ENCODE measurements at regions not wholly inside any gene's neighbourhood (a gene's known extent, or its start where the extent isn't known, plus 50 kb on each side); places are given as distances from the start of the nearest gene placed in this dataset.

DNA sequence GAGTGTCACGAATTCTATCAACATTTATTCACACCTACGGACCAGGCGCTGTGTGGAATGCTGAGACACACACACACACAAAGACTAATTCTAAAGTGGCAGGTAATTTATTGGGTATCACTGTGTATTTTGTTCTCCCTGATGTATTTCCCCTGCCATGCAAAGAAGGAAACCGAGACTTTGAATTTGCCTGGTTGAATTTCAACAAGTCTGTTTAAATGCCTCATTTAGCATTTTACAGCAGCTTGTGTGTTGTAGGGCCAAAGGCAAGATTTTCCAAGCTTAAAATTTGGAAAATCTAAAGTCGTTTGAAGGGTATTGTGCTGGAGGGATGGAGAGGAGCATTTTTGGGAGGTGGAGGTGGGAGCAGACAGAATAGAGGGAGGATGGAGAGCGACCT, 274.4 kb upstream of the ZFP64 start:
- H3K79me2 ChIP-seq (ENCODE audit: insufficient read depth, low read length), result no peaks in the 10 kb centered on the region
- no peak overlapping the region for H3K27ac ChIP-seq (ENCODE audit: low read depth, low read length)
- no peak overlapping the region for H2AFZ ChIP-seq (ENCODE audit: low read depth, low read length, poor library complexity, severe bottlenecking)
- ATAC-seq, result no peak
- peaks cover 0 to 4% of the 10 kb centered on the region in 2 experiments; a peak in 1 of 4 replicates for H3K9me3 ChIP-seq (ENCODE audit: control insufficient read depth in 1 of 2, insufficient read depth in 1 of 2, low read depth in 1 of 2, low read length in 2 of 2)
- intact Hi-C loops (cut with micrococcal nuclease), result no loop called here
- CTCF ChIA-PET, result no interaction called here
- H3K9ac ChIP-seq (ENCODE audit: low read length), result no peak overlapping the region
- no peaks in the 10 kb centered on the region for H3K36me3 ChIP-seq (ENCODE audit: control insufficient read depth in 1 of 2, insufficient read depth in 2 of 2, low read length in 2 of 2)
- no peaks in the 10 kb centered on the region for H3K9me2 ChIP-seq (ENCODE audit: insufficient read depth)
- RAD21 ChIA-PET (ENCODE audit: low non-redundant PET in 1 of 2, low total read pairs in 2 of 2, uncharacterized antibody in 2 of 2, unreplicated experiment in 2 of 2), result no interaction called here
- no peak overlapping the region for H3K4me2 ChIP-seq (ENCODE audit: low read length)
- no peaks in the 10 kb centered on the region for H4K20me1 ChIP-seq (ENCODE audit: insufficient read depth)
- TF ChIP-seq EZH2phosphoT487 (IDR thresholded peaks at IDR 0.05; ENCODE audit: borderline replicate concordance), result no peak
- no peak for TF ChIP-seq ZBTB33 (IDR thresholded peaks at IDR 0.05; ENCODE audit: extremely low read depth, insufficient replicate concordance, low read length)
- TF ChIP-seq RAD21 (IDR thresholded peaks at IDR 0.05; ENCODE audit: low read depth), result no peak
- TF ChIP-seq SP1 (IDR thresholded peaks at IDR 0.05; ENCODE audit: low read depth), result no peak
- TF ChIP-seq CBX3 (IDR thresholded peaks at IDR 0.05; ENCODE audit: low read depth), result no peak
- no peak for TF ChIP-seq SIN3A (IDR thresholded peaks at IDR 0.05; ENCODE audit: low read depth)
- no peaks in the 10 kb centered on the region for H3K4me1 ChIP-seq (ENCODE audit: control insufficient read depth in 1 of 2, insufficient read depth in 2 of 2, low read length in 2 of 2)
- POLR2A ChIA-PET, result no interaction called here
- no peak overlapping the region for H3K4me3 ChIP-seq (replicated peaks in 1 of 2; ENCODE audit: low read depth in 1 of 2, low read length in 2 of 2)
- no peaks in the 10 kb centered on the region for H3K27me3 ChIP-seq (ENCODE audit: insufficient read depth, low read length)
- BruUV-seq (replicated peaks), result no TSS peak
- no peak for DNase-seq (ENCODE audit: low read depth, low spot score)

GRCh38 chr20:52461582-52461981, 270.0 kb upstream of the ZFP64 start:
- no peak for ATAC-seq

More at GRCh38 chr20:52461582-52461981, 270.0 kb upstream of the ZFP64 start:
- Histone ChIP-seq H3K79me2 (ENCODE audit: insufficient read depth, low read length) (no peaks in the 10 kb centered on the region), H3K4me2 (ENCODE audit: low read length) (no peak overlapping the region), H3K27ac (ENCODE audit: low read depth, low read length) (no peak overlapping the region), H3K9ac (ENCODE audit: low read length) (no peak overlapping the region), H3K27me3 (ENCODE audit: insufficient read depth, low read length) (no peaks in the 10 kb centered on the region), H4K20me1 (ENCODE audit: insufficient read depth) (no peaks in the 10 kb centered on the region), H3K9me2 (ENCODE audit: insufficient read depth) (no peaks in the 10 kb centered on the region), H3K9me3 (ENCODE audit: control insufficient read depth in 1 of 2, insufficient read depth in 1 of 2, low read depth in 1 of 2, low read length in 2 of 2) (peaks cover 0 to 4% of the 10 kb centered on the region in 2 experiments; a peak in 1 of 4 replicates), H3K4me1 (ENCODE audit: control insufficient read depth in 1 of 2, insufficient read depth in 2 of 2, low read length in 2 of 2) (no peaks in the 10 kb centered on the region), H2AFZ (ENCODE audit: low read depth, low read length, poor library complexity, severe bottlenecking) (no peak overlapping the region), H3K36me3 (ENCODE audit: control insufficient read depth in 1 of 2, insufficient read depth in 2 of 2, low read length in 2 of 2) (no peaks in the 10 kb centered on the region), H3K4me3 (replicated peaks in 1 of 2; ENCODE audit: low read depth in 1 of 2, low read length in 2 of 2) (no peak overlapping the region)
- RAD21 ChIA-PET (ENCODE audit: low non-redundant PET in 1 of 2, low total read pairs in 2 of 2, uncharacterized antibody in 2 of 2, unreplicated experiment in 2 of 2), result no interaction called here
- TF ChIP-seq, protein P1, sequence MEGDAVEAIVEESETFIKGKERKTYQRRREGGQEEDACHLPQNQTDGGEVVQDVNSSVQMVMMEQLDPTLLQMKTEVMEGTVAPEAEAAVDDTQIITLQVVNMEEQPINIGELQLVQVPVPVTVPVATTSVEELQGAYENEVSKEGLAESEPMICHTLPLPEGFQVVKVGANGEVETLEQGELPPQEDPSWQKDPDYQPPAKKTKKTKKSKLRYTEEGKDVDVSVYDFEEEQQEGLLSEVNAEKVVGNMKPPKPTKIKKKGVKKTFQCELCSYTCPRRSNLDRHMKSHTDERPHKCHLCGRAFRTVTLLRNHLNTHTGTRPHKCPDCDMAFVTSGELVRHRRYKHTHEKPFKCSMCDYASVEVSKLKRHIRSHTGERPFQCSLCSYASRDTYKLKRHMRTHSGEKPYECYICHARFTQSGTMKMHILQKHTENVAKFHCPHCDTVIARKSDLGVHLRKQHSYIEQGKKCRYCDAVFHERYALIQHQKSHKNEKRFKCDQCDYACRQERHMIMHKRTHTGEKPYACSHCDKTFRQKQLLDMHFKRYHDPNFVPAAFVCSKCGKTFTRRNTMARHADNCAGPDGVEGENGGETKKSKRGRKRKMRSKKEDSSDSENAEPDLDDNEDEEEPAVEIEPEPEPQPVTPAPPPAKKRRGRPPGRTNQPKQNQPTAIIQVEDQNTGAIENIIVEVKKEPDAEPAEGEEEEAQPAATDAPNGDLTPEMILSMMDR (IDR thresholded peaks at IDR 0.05 in 2 of 3, conservative IDR thresholded peaks at IDR 0.05 in 1 of 3; ENCODE audit: borderline replicate concordance in 1 of 3, insufficient read depth in 1 of 3, low read depth in 2 of 3, low read length in 2 of 3), result no peak
- no peak for TF ChIP-seq POLR2A (IDR thresholded peaks at IDR 0.05; ENCODE audit: borderline replicate concordance, extremely low read depth, insufficient read depth, insufficient read length)
- BruUV-seq (replicated peaks), result no TSS peak
- intact Hi-C loops (cut with micrococcal nuclease), result no loop called here
- POLR2A ChIA-PET, result no interaction called here
- no peak for DNase-seq (ENCODE audit: low read depth, low spot score)
- CTCF ChIA-PET, result no interaction called here

Data from HCT116 (cell line).